GM12892 (cell line): ENCODE measurements at regions not wholly inside any gene's neighbourhood (a gene's known extent, or its start where the extent isn't known, plus 50 kb on each side); places are given as distances from the start of the nearest gene placed in this dataset.

Experiments used
- POLR2A ChIP-seq: IDR thresholded peaks from 2 replicates; pipeline ENCODE4 v1.6.1; 2011; ENCODE audit warnings: low read depth, low read length, control low read depth
- POLR2AphosphoS5 ChIP-seq: IDR thresholded peaks from 2 replicates; pipeline ENCODE4 v1.6.1; 2011; ENCODE audit warnings: low read depth, low read length, control low read depth
- TAF1 ChIP-seq: IDR thresholded peaks from 2 replicates; pipeline ENCODE4 v1.6.1; 2011; ENCODE audit warnings: low read depth, mild to moderate bottlenecking, control low read depth, low read length, borderline replicate concordance

GRCh38 chr2:377414-377813 lies 89.5 kb upstream of the ALKAL2 start:
- TF ChIP-seq POLR2AphosphoS5 (no peak), POLR2A (no peak), TAF1 (no peak)
